Lower lobe of right lung (tissue), 2 donors: ENCODE measurements at regions not wholly inside any gene's neighbourhood (a gene's known extent, or its start where the extent isn't known, plus 50 kb on each side); places are given as distances from the start of the nearest gene placed in this dataset.
"Not testable (repeated sequence)": the region's sequence is repeated elsewhere in the genome, so short reads cannot be mapped to it uniquely, and the experiment has no call there.

ENCODE experiments used
- ATAC-seq, 2 donors: fragments of 200-7000 bp; cut with Tn5 transposase; one replicate each; pipeline ENCODE4 v1.9.1; 2020 to 2022; ENCODE audit warnings: mild to moderate bottlenecking in 2 of 2, moderate library complexity in 2 of 2
- DNase-seq: peaks from one replicate; pipeline ENCODE4 v3.0.0-alpha.2; 2020
- H3K27ac ChIP-seq: fragments of 200-600 bp; one replicate; pipeline ENCODE4 v1.8.0; 2022
- H3K27me3 ChIP-seq: fragments of 200-600 bp; one replicate; pipeline ENCODE4 v1.8.0; 2022; ENCODE audit warnings: low read depth
- H3K36me3 ChIP-seq: fragments of 200-600 bp; one replicate; pipeline ENCODE4 v1.8.0; 2022; ENCODE audit warnings: mild to moderate bottlenecking
- H3K4me1 ChIP-seq: fragments of 200-600 bp; one replicate; pipeline ENCODE4 v1.8.0; 2022
- H3K4me3 ChIP-seq: fragments of 200-600 bp; one replicate; pipeline ENCODE4 v1.8.0; 2022; ENCODE audit warnings: mild to moderate bottlenecking
- H3K9me3 ChIP-seq: fragments of 200-600 bp; one replicate; pipeline ENCODE4 v1.8.0; 2022
- CTCF ChIP-seq: fragments of 200-600 bp; IDR thresholded peaks from one replicate; pipeline ENCODE4 v1.8.0; 2022; ENCODE audit warnings: antibody characterized with exemption, mild to moderate bottlenecking
- intact Hi-C: fragments of 100-400 bp; cut with DNase I; formaldehyde crosslinking; loops from one replicate; pipeline ENCODE4 v1.11.0; 2022
- donor health status: DM: no; HTN: yes; CAD: no; lungs with severe emphysema.

- Histone ChIP-seq H3K27me3 (no peaks in the 10 kb centered on the region), H3K4me3 (no peak overlapping the region), H3K9me3 (peaks cover 5% of the 10 kb centered on the region), H3K36me3 (no peaks in the 10 kb centered on the region), H3K4me1 (peaks cover 7% of the 10 kb centered on the region), H3K27ac (no peak overlapping the region)
- DNase-seq (no peak), ATAC-seq (peak; percentile 41 to 86)
- TF ChIP-seq CTCF, result no peak
- intact Hi-C loops, result no loop called here
These were observed 259.1 kb upstream of the RBMS1 start for GRCh38 chr2:160752475-160753330.

GRCh38 chr2:160753331-160753654 is 259.7 kb upstream of the RBMS1 start:
- Histone ChIP-seq H3K4me1 (peaks cover 2% of the 10 kb centered on the region), H3K4me3 (no peak overlapping the region), H3K27me3 (no peaks in the 10 kb centered on the region), H3K27ac (no peak overlapping the region), H3K36me3 (no peaks in the 10 kb centered on the region), H3K9me3 (peaks cover 5% of the 10 kb centered on the region)
- ATAC-seq (no peak), DNase-seq (no peak)
- TF ChIP-seq CTCF, result no peak
- intact Hi-C loops, result no loop called here

GRCh38 chr2:160753960-160754359 is 260.4 kb upstream of the RBMS1 start:
- Histone ChIP-seq H3K4me3 (no peak overlapping the region), H3K36me3 (no peaks in the 10 kb centered on the region), H3K4me1 (no peaks in the 10 kb centered on the region), H3K27me3 (no peaks in the 10 kb centered on the region), H3K9me3 (peaks cover 5% of the 10 kb centered on the region), H3K27ac (no peak overlapping the region)
- no peak for ATAC-seq
- intact Hi-C loops, result no loop called here
- DNase-seq, result no peak
- no peak for TF ChIP-seq CTCF

GRCh38 chr2:160756481-160756880 is 262.9 kb upstream of the RBMS1 start:
- no peak for ATAC-seq
- H3K27ac ChIP-seq, result no peak overlapping the region
- no peak for DNase-seq
- no peak for TF ChIP-seq CTCF
- intact Hi-C loops, result no loop called here
- H3K27me3 ChIP-seq, result no peaks in the 10 kb centered on the region
- H3K4me3 ChIP-seq, result no peak overlapping the region
- H3K4me1 ChIP-seq, result no peaks in the 10 kb centered on the region
- no peaks in the 10 kb centered on the region for H3K36me3 ChIP-seq
- peaks cover 5% of the 10 kb centered on the region for H3K9me3 ChIP-seq

- H3K27me3 ChIP-seq, H3K9me3 ChIP-seq, H3K4me1 ChIP-seq, ATAC-seq, H3K36me3 ChIP-seq, intact Hi-C loops, H3K4me3 ChIP-seq, DNase-seq, H3K27ac ChIP-seq: not testable (repeated sequence)
These were observed 269.0 kb upstream of the RBMS1 start for GRCh38 chr2:160762493-160763128.

- no peaks in the 10 kb centered on the region for H3K36me3 ChIP-seq
- intact Hi-C loops, result no loop called here
- no peak overlapping the region for H3K27ac ChIP-seq
- H3K27me3 ChIP-seq, result no peaks in the 10 kb centered on the region
- ATAC-seq (no peak), DNase-seq (no peak)
- TF ChIP-seq CTCF, result no peak
- H3K9me3 ChIP-seq, result peaks cover under 1% of the 10 kb centered on the region
- H3K4me1 ChIP-seq, result no peaks in the 10 kb centered on the region
- H3K4me3 ChIP-seq, result no peak overlapping the region
These were observed 289.9 kb upstream of the RBMS1 start for GRCh38 chr2:160783474-160783873.
